ENCODE measurements at regions not wholly inside any gene's neighbourhood (a gene's known extent, or its start where the extent isn't known, plus 50 kb on each side); places are given as distances from the start of the nearest gene placed in this dataset.

DNA sequence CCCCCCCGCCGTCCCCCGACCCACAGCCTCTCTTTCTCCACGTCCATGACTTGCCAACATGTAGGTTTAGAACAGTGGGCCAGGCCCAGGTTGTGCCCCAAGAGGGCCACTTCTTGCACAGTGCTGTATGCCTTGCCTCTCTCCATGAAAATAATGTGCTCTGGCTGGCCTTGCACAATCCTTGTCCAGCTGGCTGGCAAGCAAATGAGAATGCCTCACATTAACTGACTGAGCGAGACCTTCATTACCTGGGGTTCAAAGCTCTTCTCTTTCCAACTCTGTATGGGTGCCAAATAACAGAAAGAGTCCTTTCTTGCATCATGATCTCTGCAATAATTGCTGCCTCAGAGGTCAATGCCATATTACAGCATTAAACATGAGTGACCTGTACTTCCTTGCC is 416.6 kb downstream of the FGF13 start:
- TF ChIP-seq, protein P1, sequence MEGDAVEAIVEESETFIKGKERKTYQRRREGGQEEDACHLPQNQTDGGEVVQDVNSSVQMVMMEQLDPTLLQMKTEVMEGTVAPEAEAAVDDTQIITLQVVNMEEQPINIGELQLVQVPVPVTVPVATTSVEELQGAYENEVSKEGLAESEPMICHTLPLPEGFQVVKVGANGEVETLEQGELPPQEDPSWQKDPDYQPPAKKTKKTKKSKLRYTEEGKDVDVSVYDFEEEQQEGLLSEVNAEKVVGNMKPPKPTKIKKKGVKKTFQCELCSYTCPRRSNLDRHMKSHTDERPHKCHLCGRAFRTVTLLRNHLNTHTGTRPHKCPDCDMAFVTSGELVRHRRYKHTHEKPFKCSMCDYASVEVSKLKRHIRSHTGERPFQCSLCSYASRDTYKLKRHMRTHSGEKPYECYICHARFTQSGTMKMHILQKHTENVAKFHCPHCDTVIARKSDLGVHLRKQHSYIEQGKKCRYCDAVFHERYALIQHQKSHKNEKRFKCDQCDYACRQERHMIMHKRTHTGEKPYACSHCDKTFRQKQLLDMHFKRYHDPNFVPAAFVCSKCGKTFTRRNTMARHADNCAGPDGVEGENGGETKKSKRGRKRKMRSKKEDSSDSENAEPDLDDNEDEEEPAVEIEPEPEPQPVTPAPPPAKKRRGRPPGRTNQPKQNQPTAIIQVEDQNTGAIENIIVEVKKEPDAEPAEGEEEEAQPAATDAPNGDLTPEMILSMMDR (IDR thresholded peaks at IDR 0.05): no peak
- TF ChIP-seq POLR2A (IDR thresholded peaks at IDR 0.05): no peak

Measured in lower leg skin (tissue), 3 donors.